AG04449 (cell line): ENCODE measurements at regions not wholly inside any gene's neighbourhood (a gene's known extent, or its start where the extent isn't known, plus 50 kb on each side); places are given as distances from the start of the nearest gene placed in this dataset.

Experiments
- CTCF ChIA-PET: fragments of 350-600 bp; formaldehyde crosslinking; extraction: SDS; loops from one replicate; lab custom pipeline; 2021; ENCODE audit warnings: antibody characterized with exemption; lab: Yijun Ruan, JAX
- POLR2A ChIA-PET: fragments of 400-600, 350-600 bp; formaldehyde crosslinking; extraction: SDS; loops from one replicate; lab custom pipeline; 2020; ENCODE audit warnings: antibody characterized with exemption, inconsistent platforms; lab: Yijun Ruan, JAX
- DNase-seq: peaks from one replicate; pipeline ENCODE4 v3.0.0-alpha.2; 2010; ENCODE audit warnings: low read depth, low spot score
- H3K4me3 ChIP-seq: 2 replicates; pipeline ENCODE4 v1.5.1; 2011; ENCODE audit warnings: low read depth, mild to moderate bottlenecking, control low read depth, low read length
- TF ChIP-seq, protein P1 (sequence below): IDR thresholded peaks from one replicate; pipeline ENCODE4 v1.5.1; 2011; ENCODE audit warnings: mild to moderate bottlenecking, moderate library complexity, low read length, control low read depth, inconsistent platforms; ENCODE audit not compliant: insufficient read depth; ENCODE audit errors: missing control alignments

DNA sequence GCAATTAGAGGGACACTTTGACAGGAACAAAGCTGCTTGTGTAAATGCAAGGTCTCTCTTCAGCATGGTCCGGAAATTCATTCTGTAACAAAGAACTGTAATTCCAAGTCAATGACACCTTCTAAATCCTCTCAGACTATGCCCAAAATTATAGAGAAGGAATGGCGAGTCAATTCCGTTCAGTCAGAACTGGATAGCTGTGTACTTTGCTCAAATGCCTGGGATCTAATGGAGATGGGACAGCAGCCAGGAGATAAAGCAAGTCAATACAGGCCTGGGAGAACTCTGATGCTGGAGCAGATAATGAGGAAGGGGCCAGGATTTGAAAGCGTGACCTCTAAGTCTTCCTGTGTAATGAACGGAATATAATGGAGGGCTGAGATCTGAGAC, 96.4 kb upstream of the SPRY4 start:
- DNase-seq = no peak
- ChIA-PET CTCF (interaction anchor here (1.6 kb wide), 1 partner anchor 125 kb away, joined by 6 read pairs; no protein-coding TSS in a partner anchor), POLR2A (no interaction called here)
- TF ChIP-seq, protein P1, sequence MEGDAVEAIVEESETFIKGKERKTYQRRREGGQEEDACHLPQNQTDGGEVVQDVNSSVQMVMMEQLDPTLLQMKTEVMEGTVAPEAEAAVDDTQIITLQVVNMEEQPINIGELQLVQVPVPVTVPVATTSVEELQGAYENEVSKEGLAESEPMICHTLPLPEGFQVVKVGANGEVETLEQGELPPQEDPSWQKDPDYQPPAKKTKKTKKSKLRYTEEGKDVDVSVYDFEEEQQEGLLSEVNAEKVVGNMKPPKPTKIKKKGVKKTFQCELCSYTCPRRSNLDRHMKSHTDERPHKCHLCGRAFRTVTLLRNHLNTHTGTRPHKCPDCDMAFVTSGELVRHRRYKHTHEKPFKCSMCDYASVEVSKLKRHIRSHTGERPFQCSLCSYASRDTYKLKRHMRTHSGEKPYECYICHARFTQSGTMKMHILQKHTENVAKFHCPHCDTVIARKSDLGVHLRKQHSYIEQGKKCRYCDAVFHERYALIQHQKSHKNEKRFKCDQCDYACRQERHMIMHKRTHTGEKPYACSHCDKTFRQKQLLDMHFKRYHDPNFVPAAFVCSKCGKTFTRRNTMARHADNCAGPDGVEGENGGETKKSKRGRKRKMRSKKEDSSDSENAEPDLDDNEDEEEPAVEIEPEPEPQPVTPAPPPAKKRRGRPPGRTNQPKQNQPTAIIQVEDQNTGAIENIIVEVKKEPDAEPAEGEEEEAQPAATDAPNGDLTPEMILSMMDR = no peak
- no peak overlapping the region for H3K4me3 ChIP-seq

- no peak overlapping the region for H3K4me3 ChIP-seq
- TF ChIP-seq, protein P1 = no peak
- no peak for DNase-seq
- ChIA-PET CTCF (no interaction called here), POLR2A (no interaction called here)
Observed at GRCh38 chr5:142420561-142421227, 95.9 kb upstream of the SPRY4 start.

DNA sequence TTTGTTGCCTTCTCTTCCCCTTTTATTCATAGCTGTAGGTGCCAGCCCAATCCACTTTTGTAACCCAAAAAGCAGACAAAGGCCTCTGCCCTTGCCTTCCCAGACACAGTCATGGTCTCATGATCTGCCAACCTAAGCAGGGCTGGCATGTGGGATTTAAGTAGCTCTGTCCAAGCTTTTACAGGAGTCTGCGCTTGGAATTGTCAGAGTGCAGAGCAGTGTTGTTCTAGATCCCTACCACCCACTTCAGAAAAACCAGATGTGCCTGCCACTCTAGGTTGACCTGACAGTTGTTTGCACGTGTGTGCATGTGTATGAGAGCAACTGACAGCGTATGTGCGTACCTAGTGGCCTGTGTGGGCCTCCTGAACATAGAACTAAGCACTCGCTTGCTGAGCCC, 87.8 kb upstream of the SPRY4 start:
- TF ChIP-seq, protein P1 = no peak
- DNase-seq = no peak
- POLR2A ChIA-PET = interaction anchor here (0.6 kb wide), 1 partner anchor 90 kb away, joined by 3 read pairs; no protein-coding TSS in a partner anchor
- H3K4me3 ChIP-seq = no peak overlapping the region
- CTCF ChIA-PET = interaction anchor here (0.7 kb wide), 1 partner anchor 269 kb away, joined by 3 read pairs; no protein-coding TSS in a partner anchor

DNA sequence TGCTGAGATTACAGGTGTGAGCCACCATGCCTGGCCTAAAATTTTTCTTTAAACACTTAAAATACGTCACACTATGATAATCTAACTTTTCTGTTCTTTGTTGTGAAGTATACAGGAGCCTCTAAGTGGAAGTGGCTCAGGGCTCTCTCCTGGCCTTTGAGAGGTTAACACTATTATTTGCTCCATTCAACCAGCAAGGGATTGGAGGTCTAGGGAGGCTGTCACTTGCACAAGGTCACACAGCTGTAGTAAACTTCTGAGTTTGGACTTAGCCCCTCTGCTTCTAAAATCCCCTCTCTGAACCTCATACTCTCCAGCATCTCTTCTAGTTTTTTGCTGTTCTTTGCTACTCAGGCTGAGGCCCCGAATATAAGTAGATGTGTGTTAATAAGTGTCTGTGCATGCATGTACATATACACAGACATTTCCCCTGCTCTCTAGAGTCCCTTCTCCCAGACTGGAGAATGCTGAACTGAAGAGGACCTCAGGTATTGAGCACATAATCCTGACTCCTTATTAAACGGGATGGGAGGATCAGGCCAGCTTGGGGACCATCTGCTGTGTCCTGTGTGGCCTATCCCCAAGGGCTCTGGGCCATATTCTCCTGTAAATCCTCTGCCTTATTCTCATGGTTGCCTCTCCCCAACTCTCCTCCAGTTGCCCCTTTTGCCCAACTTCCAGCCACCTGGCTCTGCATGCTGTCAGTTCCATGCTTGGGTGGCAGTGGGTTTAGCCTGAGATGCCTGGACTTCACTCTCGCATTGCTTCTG, 87.0 kb upstream of the SPRY4 start:
- no peak for DNase-seq
- CTCF ChIA-PET = interaction anchor here (0.9 kb wide), 1 partner anchor 92 kb away, joined by 3 read pairs; no protein-coding TSS in a partner anchor
- TF ChIP-seq, protein P1 = no peak
- POLR2A ChIA-PET = no interaction called here
- no peak overlapping the region for H3K4me3 ChIP-seq

GRCh38 chr5:142411103-142411502, 86.3 kb upstream of the SPRY4 start:
- TF ChIP-seq, protein P1 = no peak
- H3K4me3 ChIP-seq = no peak overlapping the region
- ChIA-PET CTCF (interaction anchor here (0.9 kb wide), 1 partner anchor 92 kb away, joined by 3 read pairs; no protein-coding TSS in a partner anchor), POLR2A (no interaction called here)
- no peak for DNase-seq

GRCh38 chr5:142408981-142409481, 84.2 kb upstream of the SPRY4 start:
- H3K4me3 ChIP-seq = no peak overlapping the region
- POLR2A ChIA-PET = interaction anchor here (0.7 kb wide), 1 partner anchor 13 kb away, joined by 3 read pairs; no protein-coding TSS in a partner anchor
- CTCF ChIA-PET = no interaction called here
- no peak for DNase-seq
- TF ChIP-seq, protein P1 = no peak
